Islet precursor cell (in vitro differentiated cells): ENCODE measurements at regions not wholly inside any gene's neighbourhood (a gene's known extent, or its start where the extent isn't known, plus 50 kb on each side); places are given as distances from the start of the nearest gene placed in this dataset.

Experiments used
- DNase-seq: peaks from one replicate; pipeline ENCODE4 v3.0.0-alpha.2; 2018

DNA sequence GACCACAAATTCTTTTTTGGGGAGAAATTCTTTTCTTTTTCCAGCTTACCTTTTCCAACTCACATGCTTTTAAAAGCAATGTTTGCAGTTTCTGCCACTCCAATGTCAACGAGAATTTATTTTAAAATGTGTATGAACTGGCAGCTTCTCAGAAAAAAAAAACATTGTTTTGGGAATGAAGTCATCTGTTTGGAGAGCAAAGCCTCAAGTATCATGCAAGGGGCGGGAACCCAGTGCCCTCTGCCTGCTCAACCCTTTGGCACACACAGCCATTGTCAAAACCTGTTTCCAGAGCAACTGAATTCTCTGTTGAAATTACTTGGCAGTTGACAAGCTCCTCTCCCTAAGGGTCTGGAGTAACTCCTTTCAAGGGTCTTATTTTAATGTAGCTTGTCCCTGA is 128.5 kb downstream of the QPCT start:
- no peak for DNase-seq

DNA sequence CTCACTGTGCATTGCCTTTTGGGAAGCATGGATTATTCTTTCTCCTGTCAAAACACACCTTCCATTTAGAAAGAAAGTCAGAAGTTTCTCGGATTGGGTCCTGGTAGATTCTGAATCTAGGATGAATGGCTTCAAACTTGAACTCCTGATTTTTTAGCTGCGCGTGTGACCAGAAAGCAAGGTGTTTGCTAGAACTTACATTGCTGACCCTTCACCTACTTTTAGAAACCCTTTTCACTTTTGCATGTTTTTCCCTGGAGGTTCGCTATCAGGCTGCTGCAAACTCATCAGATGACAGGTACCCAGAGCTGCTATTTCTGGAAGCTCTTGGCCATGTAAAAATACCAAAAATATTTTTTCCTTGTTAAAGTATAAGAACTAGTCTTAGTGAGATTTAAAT is 132.0 kb downstream of the QPCT start:
- no peak for DNase-seq

DNA sequence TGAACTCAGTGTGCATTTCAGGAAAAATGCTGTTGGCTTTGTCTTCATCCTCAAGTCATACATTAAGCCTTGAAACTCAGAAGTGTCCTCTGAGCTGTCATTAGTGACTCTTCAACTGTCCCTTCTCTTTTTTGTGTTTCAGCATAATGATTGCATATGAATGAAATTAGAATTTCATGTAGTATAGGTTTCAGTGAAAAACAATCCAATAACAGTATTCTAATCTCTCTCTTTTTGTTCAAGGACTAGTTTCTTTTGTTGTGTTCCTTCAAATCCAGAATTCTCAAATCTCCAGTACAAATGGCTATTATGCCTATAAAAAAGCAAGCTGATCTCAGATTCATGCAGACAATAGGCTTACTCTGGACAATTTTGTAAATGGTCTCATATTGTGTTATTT is 133.5 kb downstream of the QPCT start:
- no peak for DNase-seq

DNA sequence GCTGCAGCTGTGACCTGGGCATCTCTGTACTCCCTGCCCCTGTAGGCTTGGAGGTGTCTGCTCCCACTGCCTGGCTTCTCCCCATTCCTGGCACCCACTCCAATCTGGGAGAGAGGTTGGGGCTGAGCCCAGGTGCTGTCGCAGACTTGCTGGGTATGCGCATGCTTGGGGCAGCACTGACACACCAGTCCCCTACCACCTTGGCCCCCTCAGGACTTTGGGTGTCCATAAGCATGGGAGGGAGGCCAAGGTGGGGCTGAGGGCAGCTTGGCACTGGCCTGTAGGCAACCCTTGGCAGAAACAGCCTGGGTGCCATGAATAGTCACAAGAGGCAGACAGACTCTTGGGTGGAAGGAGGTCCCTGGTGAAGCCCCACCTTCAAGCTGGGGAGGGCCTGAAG is 136.8 kb downstream of the QPCT start:
- no peak for DNase-seq

DNA sequence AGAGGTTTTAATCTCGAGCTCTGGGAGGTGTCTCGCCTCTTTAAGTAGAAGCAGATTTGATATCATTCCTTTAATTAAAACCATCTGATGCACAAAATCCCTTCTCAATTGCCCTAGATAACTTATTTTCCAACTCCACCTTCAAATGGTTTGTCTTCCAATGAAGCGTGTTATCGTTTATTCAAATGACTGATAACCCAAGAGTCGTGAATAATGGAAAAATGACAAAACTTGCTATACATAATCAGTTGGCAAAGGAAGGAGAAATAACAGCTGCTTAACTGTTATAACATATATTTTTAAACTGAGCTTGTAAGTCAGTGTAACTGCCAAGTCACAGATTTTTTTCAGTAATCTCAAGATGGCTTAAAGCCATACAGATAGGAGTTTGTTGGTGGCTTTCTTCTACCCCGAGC is 144.6 kb downstream of the QPCT start:
- DNase-seq, result no peak

DNA sequence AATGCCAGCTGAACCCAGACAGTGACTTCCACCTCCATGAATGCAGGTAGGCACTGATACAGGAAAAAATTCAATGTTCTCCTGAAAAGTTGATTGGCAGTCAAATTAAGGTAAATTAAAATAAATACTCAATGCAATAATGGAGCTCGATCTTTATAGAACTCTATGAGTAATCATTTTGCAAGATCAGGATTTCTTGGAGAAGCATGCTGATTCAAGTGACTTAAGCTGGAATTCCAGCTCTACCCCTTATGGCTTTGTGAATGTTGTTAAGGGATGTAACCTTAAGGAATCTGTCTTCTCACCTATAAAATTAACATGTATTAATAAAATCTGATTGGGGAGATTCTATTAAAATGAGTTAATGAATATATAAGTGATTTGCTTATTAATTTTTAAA is 145.1 kb downstream of the QPCT start:
- no peak for DNase-seq

DNA sequence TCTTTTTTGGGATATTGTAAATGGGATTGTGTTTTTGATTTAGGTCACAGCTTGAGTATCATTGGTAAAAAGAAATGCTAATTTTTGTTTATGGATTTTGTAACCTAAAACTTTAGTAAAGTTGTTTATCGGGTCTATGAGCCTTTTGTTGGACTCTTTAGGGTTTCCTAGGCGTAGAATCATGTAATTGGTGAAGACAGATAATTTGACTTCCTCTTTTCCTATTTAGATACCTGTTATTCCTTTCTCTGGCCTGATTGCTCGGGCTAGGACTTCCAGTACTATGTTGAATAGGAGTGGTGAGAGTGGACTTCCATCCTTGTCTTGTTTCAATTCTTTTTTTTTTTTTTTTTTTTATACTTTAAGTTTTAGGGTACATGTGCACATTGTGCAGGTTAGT is 149.0 kb downstream of the QPCT start:
- no peak for DNase-seq

DNA sequence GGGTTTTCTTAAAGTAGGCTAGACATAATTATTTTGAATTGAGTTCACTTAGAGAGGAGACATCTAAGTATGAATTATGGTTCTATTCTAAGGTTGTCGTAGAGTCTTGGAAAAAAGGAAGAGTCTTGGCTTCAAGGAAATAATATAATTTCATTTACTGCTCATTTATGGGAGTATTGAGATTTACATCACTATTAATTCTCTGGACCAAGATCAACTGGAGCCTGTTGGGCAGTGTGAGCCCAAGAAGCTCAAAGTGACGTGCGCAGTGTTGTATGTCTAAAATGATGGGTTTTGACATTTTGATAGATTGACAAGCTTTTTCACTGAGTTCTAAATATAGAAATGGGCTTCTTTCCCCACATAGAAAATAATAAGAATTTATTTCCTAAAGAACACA is 154.7 kb downstream of the QPCT start:
- no peak for DNase-seq

DNA sequence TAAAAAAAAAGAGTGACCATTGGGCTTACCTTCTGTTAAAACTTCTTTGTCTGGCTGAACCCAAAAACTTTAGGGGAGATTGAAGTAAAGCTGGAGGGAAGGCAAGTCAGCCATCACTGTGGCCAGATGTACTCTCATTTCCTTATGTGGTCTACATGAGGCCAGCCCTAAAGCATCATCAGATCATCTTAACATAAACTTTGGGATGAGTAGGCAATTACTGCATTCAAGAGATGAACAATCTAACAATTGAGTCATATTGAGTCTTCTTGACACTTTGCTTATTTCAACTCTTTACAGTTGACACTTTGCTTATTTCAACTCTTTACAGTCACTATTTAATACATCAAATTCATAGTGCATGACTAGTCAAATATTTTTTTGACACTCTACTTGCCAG is 155.6 kb downstream of the QPCT start:
- DNase-seq, result no peak

DNA sequence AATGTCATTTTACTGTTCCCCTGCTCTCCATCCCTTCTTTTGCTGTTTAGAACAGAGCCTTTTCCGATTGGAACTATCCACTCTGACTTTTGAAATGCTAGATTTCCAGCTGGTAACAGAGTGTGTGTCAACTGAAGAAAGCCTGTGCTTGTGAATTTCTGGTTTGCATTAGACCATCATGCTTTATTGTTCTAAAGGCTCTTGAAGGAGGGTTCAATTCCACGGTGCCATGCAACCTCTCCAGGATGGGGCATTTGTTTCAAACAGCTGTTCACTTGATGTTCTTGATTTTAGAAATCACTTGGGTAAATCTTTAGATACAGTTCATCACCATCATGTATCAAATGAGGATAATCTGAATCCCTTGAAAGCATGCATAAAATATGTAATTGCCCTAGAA is 156.7 kb downstream of the QPCT start:
- no peak for DNase-seq

DNA sequence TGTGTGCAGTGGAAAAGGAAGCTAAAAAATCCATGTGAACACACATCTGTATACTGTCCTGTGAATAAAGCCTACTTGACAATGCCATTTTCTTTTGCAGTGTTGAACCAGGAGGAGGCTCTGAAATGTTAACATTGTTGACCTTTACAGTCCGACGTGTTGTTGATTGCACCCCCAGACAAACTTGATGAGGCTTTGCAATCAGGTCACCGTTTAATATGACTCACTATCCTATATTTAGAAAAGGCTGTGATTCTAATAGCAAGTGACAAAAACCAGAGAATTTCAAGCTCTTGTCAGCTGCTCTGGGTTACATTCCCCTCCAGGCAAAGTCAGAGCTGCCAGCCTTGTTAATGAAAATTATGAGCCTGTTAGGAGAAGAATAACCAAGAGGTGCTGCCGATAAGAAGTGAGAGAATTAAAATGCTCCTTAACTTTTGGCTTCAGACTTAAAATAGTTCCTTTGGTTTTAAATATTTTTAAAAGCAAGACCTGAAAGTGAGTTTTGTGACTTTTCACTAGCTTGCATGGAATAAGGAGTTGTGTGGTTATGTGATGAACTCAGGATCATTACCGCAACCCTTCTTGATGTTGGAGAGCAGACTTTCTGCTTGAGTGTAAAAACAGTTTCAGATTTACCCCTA is 162.1 kb downstream of the QPCT start:
- DNase-seq, result peak; percentile 58

DNA sequence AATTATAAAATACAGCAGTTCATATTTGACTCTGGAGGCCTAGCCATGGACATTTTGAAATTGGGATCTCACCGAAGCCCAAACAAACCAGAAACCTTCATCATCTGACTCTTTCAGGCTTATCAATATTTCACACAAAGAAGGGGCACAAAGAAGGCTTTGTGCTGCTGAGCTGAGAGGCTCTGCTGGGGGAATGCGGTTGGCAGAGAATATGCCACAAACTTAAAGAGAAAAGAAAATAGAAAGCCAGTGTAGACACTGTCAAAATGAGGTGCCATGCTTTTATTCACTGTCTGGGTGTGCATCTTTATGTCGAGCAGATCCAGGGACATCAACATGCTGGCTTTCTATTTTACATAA is 162.6 kb downstream of the QPCT start:
- no peak for DNase-seq

DNA sequence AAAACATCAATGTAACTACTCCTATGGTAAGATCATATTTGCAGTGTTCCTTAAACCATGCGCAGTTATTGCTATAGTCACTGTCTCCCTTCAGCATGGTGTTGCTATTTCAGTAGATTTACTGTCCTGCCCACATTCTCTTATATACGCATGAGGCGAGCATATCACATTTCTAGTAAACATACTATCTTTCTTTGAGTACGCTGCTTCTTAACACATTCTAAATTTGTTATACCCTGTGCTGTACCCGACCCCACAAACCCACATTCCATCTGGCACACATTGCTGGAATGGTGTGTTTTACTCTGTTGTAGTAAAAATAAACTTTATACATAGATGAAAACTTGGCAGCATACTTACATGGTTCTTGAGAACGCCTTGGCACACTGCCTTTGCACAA is 163.3 kb downstream of the QPCT start:
- no peak for DNase-seq

DNA sequence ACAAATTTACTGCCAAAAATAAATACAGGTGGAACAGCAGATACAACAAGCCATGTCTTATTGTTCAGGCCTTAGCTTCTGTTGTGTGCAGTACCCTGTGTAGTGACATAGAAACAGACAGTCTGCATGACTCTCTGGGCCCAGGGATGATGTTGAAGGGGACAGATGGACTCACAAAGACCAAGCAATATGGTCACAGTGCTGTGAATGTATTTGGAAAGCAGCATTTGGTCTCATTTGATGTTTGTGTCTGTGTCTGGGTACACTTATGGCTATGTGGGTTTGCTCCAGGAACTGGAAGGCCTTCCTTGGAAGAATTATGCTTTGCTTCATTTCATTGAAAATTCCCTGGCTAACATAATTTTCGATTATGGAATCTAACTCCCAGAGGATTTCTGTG is 158.5 kb downstream of the CDC42EP3 start:
- no peak for DNase-seq

DNA sequence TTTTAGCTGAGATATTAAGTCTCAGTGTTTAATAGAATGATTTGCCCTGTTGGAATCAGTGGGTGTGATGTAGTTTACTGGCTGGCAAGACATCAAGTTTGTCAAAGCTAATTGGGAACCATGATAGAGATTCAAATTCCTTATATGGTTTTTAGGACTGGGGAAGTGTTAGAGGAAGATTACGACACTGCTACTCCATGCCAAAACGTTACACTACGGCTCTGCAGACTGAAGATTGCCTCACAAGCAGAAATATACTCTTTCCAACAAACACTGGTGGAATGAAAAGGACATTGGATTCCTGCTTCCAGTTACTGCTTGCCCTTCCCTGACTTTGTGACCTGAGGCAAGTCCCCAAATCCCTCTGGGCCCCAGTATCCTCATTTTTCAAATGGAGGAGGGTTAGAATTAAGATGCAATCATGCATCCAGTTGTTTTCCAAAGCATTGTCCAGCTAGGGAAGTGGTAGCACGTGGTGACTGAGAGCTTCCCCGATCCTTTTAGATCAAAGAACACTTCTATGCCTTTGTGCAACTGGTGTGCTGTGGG is 147.6 kb downstream of the CDC42EP3 start:
- DNase-seq, result no peak

DNA sequence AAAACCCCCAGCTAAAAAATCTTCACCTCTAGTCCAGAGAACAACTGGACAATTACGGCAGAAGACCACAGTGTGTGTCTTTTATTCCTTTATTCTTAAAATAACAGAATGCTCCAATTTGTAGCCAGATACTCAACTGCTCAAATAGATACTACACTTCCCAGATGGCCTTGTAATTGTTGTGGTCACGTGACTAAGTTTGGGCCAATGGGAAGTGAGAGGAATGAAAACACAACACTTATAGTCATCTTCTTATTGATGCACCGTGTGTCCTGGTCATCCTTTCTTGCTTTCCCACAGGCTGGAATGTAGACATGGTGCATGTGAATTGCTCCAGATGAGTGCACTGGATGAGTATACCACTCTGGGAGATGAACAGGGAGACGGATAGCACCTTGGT is 145.1 kb downstream of the CDC42EP3 start:
- no peak for DNase-seq

DNA sequence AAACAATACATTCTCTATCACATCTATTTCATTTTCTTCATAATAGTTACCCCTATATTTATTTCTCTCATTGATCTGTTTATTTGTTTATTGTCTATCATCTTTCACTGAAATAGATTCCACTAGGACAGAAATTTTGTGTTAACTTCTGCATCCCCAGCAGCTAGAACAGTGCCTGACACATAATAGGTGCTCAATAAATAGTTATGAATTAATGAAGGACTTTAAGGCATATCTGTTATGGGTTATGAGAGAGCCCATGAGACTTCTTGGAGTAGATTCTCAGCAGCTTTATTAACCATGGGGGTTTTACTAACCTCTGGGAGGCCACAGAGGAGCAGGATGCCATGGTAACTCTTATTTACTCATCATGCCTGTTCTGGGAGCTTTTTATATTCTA is 144.6 kb downstream of the CDC42EP3 start:
- DNase-seq, result no peak

DNA sequence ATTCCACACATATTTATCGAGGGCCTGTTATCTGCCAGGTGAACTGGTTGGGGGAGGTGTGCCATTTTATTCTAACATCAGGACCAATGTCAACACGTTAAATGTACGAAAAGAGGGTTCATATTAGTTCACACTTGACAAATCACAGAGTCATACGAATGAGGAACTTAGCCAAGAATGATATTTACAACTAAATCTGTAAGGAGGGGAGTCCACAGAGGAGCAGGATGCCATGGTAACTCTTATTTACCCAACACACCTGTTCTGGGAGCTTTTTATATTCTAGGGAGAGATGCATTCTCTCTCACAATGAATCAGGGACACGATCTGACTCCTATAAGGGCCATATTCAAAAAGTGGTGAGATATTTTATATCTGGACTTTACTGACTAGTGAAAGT is 144.1 kb downstream of the CDC42EP3 start:
- DNase-seq, result no peak

DNA sequence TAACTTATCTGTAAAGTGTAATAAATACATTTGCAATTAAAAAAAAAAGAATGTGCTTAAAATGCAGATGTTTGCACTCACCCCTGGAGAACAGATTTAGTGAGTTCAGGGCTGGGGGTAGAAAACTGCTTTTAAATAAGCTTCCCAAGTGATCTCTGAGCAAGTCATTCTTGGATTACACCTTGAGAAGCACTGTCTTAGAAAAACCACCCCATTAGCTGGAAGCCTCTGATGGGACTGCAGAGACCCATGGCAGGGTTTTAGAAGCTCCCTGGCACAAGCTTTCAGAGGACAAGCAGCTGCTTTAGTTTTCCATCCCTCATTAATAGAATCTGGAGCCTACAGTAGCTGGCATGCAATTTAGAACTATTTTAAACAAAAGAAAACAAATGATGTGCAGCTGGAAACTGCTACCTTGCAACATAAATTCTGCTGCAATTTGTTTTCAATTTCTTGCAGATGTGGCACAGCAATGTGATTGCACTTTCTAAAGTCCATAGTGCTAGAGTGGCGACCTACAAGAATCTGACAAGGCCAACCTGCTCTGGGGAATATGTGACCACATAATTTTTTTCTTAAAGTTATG is 141.5 kb downstream of the CDC42EP3 start:
- no peak for DNase-seq

DNA sequence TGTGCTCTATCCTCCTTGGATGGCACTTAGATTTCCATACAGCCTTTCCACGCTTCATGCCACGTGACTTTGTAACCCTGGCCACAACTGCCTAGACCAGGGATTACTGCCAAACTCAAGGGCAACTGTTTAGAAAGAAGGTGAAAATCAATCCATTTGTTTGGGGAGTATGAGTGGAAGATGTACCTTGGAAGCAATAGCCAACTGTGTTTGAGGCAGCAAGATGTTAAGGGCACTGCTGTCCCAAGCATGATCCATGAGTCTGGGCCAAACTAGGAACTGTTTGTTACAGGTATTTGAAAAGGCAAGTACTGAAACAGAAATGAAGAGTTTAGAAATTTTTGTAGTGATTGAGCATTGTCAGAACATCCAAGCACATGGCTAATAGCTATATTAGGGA is 138.9 kb downstream of the CDC42EP3 start:
- DNase-seq, result no peak

DNA sequence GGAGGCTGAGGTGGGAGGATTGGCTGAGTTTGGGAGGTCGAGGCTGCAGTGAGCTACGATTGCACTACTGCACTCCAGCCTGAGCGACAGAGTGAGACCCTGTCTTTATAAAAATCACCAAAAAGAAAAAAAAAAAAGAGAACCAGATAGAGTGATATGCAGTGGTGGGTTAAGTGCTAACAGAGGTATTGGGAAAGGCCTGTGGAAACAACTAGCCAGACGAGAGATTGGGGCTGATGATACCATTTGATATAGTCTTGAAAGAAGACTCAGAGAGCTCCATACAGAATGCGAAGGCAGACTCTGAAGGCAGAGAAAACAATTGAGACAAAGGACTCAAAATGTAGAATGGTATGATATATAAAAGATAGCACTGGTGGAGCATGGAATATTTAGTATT is 134.1 kb downstream of the CDC42EP3 start:
- DNase-seq, result no peak

DNA sequence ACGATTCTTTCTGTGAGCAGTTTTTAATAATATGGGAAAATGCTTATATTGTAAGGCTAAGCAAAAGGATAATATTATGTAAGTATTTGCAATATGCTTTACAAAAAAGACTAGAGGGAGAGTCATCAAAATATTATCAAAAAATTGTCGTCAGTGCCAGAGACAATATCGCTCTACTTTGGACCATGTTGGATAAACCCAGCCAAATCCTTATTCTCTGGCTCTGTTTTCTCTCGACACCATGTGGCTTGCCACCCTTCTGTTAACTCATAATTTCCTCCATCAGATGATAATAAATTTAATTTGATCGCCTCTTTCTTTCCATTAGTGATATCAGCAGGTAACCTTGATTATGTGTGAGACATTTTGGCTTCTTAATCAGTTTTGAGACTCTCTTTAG is 129.9 kb downstream of the CDC42EP3 start:
- no peak for DNase-seq

DNA sequence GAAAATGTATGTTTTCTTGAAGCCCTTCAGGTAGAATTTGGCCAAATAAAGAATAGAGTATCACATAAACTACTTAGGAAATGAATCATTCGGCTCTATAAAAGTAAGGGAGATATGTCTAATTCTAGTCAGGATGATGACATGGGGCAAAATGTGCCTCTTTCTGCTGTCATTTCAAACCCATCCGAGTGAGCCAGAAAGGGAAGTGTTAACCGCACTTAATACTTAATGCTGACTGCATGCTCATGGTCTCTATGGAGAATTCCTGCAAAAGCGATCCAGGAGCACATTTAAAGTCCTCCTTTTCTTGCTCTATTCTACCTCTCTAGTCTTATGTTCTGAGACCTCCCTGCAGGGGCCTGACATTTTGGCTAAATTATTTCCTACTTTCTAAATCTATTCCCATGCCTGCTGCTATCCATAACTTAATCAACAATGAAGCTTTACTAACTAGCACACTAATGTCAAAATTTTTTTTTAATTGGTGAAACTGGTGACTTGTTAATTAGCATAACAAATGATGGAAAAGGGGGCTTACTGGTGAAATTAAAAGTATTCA is 127.4 kb downstream of the CDC42EP3 start:
- no peak for DNase-seq

DNA sequence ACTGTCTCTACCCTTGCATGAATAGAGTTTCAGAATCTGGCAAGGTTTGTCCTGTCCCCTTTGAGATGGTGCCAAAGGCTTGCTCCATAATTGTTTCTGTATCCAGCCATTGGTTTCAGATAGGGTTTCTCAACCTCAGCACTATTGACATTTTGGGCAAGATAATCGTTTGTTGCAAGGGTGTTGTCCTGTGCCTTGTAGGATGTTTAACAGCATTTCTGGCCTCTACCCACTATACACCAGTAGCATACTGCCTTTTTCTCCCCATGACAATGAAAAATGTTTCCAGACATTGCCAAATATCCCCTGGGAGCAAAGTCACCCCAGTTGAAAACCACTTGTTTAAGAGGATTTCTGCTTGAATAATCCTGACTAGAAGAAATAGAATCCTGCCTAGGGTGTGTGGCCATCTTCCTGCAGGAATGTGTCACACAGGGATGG is 126.8 kb downstream of the CDC42EP3 start:
- DNase-seq, result no peak

DNA sequence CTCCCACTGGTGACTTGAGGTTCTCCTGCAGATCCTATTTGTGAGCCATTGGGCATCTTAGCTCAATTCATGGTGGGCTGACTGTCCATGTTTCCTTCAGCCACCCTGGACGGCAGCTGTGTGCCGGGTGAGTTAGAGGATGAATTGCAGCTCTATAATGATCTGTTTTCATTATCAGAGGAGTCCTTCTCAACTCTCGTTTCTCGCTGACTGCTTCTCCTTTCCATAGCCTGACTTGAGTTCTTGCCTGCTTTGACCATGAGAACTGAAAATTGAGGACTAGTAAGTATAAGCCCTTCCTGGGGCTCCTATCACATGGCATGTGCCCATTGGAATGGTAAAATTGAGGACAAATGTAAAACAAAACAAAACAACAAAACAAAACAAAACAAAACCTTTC is 121.8 kb downstream of the CDC42EP3 start:
- DNase-seq, result no peak
